Left ventricle myocardium inferior (tissue), 1 donor: ENCODE measurements at regions not wholly inside any gene's neighbourhood (a gene's known extent, or its start where the extent isn't known, plus 50 kb on each side); places are given as distances from the start of the nearest gene placed in this dataset.

Experiments
- DNase-seq: peaks from one replicate; pipeline ENCODE4 v3.0.0-alpha.2; 2020
- H3K27ac ChIP-seq: fragments of 200-600 bp; replicated peaks from 2 replicates; pipeline ENCODE4 v1.8.0; 2021
- H3K27me3 ChIP-seq: fragments of 200-600 bp; 2 replicates; pipeline ENCODE4 v1.8.0; 2021; ENCODE audit warnings: low read depth
- H3K36me3 ChIP-seq: fragments of 200-600 bp; 2 replicates; pipeline ENCODE4 v1.8.0; 2021
- H3K4me1 ChIP-seq: fragments of 200-600 bp; 2 replicates; pipeline ENCODE4 v1.8.0; 2021
- H3K4me3 ChIP-seq: fragments of 200-600 bp; 2 replicates; pipeline ENCODE4 v1.8.0; 2021; ENCODE audit warnings: mild to moderate bottlenecking, moderate library complexity
- H3K9me3 ChIP-seq: fragments of 200-600 bp; replicated peaks from 2 replicates; pipeline ENCODE4 v1.8.0; 2021
- CTCF ChIP-seq: fragments of 200-600 bp; IDR thresholded peaks from 2 replicates; pipeline ENCODE4 v1.8.0; 2021; ENCODE audit warnings: antibody characterized with exemption, mild to moderate bottlenecking, borderline replicate concordance
- intact Hi-C: fragments of 100-400 bp; cut with micrococcal nuclease; formaldehyde crosslinking; loops from one replicate; pipeline ENCODE4 v1.11.0; 2022
- donor health status: DM: no; HTN: yes; CAD: no; lungs with severe emphysema.

- no peaks in the 10 kb centered on the region for H3K4me1 ChIP-seq
- H3K4me3 ChIP-seq, result no peak overlapping the region
- no peak overlapping the region for H3K27ac ChIP-seq
- no peaks in the 10 kb centered on the region for H3K27me3 ChIP-seq
- no peaks in the 10 kb centered on the region for H3K9me3 ChIP-seq
- intact Hi-C loops, result no loop called here
- no peak for DNase-seq
- TF ChIP-seq CTCF, result no peak
- no peaks in the 10 kb centered on the region for H3K36me3 ChIP-seq
Measured at GRCh38 chr1:243996223-243996622, 54.9 kb upstream of the ZBTB18 start.

GRCh38 chr1:243991650-243992049 is 59.4 kb upstream of the ZBTB18 start:
- Histone ChIP-seq H3K4me1 (no peaks in the 10 kb centered on the region), H3K36me3 (no peaks in the 10 kb centered on the region), H3K27me3 (no peaks in the 10 kb centered on the region), H3K27ac (no peak overlapping the region), H3K9me3 (peaks cover 3% of the 10 kb centered on the region), H3K4me3 (no peak overlapping the region)
- intact Hi-C loops, result no loop called here
- no peak for DNase-seq
- TF ChIP-seq CTCF, result no peak

DNA sequence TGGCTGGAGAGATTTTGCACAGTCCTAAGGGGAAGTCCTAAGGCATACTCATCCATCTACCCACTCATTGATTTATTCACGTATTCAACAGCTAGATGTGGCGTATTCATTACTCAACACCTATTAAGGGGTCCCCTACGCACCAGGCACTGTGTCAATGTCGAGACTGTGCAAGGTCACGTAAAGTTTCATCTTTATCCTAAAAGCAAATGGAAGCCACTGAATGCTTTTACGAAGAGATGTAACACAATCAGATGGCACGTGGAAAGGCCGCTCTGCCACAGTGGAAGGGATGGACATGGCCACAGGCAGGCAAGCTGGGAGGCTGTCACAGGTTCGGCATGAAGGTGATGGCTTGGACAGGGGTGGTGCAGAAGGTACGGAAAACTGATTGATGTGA is 66.3 kb upstream of the ZBTB18 start:
- no peak overlapping the region for H3K27ac ChIP-seq
- intact Hi-C loops, result no loop called here
- no peak for TF ChIP-seq CTCF
- DNase-seq, result no peak
- H3K27me3 ChIP-seq, result no peaks in the 10 kb centered on the region
- no peaks in the 10 kb centered on the region for H3K4me1 ChIP-seq
- no peaks in the 10 kb centered on the region for H3K9me3 ChIP-seq
- no peak overlapping the region for H3K4me3 ChIP-seq
- H3K36me3 ChIP-seq, result no peaks in the 10 kb centered on the region

DNA sequence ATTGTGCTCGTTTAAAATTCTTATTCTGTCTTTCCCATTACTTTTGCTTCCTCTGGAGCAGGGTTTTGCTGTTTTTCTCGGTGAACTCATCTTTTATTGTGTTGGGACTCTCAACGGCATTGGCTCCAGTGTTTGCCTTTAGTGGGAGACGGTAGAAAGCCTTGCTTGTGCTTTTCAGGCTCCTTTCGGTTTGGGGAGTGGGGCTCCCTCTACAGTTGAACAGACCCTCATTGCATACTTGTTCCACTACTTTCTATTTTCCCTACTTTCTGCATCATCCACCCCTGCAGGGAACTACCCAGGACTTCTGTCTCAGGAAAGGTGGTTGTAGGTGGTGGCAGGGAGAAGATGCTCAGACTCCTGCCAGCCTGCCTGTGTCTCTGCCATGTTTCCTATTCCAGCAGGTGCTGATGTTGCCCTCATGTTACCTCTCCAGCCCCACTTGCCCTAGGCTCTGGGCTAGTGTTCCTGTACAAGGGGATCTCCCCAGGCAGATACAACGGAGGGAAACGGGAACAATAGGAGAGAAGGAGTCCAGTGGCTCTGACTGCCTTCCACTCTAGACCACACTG is 68.5 kb upstream of the ZBTB18 start:
- no peaks in the 10 kb centered on the region for H3K9me3 ChIP-seq
- TF ChIP-seq CTCF, result no peak
- H3K36me3 ChIP-seq, result no peaks in the 10 kb centered on the region
- no peak overlapping the region for H3K27ac ChIP-seq
- intact Hi-C loops, result no loop called here
- no peaks in the 10 kb centered on the region for H3K4me1 ChIP-seq
- no peak for DNase-seq
- H3K27me3 ChIP-seq, result no peaks in the 10 kb centered on the region
- no peak overlapping the region for H3K4me3 ChIP-seq

- Histone ChIP-seq H3K36me3 (no peaks in the 10 kb centered on the region), H3K27me3 (no peaks in the 10 kb centered on the region), H3K27ac (no peak overlapping the region), H3K4me3 (no peak overlapping the region), H3K4me1 (no peaks in the 10 kb centered on the region), H3K9me3 (no peaks in the 10 kb centered on the region)
- no peak for DNase-seq
- intact Hi-C loops, result no loop called here
- TF ChIP-seq CTCF, result no peak
Measured at GRCh38 chr1:243980471-243980870, 70.6 kb upstream of the ZBTB18 start.
